Dedifferentiated amniotic fluid mesenchymal stem cell (primary cell): ENCODE measurements at regions not wholly inside any gene's neighbourhood (a gene's known extent, or its start where the extent isn't known, plus 50 kb on each side); places are given as distances from the start of the nearest gene placed in this dataset.

ENCODE experiments used
- DNase-seq: peaks from one replicate; pipeline ENCODE4 v3.0.0-alpha.2; 2016; ENCODE audit errors: extremely low spot score

DNA sequence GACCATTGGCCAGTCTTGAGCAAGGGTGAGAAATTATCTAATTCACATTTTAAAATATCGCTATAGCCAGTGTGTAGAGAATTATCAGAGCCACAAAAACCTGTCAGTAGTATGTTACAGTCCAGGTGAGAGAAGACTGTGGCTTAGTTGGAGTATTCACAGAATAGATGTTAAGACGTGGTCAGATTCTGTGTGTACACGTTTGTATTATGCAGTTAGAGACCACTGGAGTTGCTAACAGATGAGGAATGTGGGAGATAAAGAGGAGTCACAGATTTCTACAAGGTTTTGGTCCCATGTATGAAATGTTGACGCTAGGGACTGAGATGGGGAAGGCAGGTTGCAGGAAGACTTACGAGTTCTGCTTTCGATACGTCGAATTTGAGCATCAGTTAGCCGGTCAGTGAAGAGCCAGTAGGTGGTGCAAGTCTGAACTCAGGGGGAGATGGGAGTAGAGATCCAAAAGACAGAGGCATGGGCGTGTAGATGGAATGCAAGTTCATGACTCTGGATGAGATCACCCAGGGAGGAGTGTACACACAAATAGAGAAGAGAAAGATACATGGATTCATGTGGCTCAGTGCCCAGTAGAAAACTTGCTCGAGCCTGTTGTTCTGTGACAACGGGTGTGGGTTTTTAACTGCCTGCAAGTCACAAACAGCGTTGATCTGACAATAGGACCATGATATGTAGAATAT, 114.8 kb upstream of the FLRT2 start:
- peak; percentile 82 for DNase-seq

DNA sequence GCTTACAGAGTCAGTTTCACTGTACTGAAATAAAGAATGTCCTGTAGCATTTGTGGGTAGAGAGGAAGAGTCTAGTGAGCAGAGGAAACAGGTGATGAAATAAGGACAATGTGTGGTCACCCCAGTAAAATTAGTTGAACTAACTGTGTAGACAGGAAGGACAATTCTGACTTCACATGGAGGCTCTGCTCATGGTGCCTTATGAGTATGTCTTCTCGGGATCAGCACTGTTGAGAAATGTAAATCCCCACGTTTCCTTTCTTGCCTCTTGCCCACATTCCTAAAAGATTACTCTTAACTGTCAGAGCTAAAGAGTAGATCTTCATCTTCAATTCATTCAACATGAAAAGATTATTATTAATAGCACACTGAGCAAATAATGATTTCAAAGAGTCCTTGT, 113.2 kb upstream of the FLRT2 start:
- DNase-seq, result peak; percentile 70

DNA sequence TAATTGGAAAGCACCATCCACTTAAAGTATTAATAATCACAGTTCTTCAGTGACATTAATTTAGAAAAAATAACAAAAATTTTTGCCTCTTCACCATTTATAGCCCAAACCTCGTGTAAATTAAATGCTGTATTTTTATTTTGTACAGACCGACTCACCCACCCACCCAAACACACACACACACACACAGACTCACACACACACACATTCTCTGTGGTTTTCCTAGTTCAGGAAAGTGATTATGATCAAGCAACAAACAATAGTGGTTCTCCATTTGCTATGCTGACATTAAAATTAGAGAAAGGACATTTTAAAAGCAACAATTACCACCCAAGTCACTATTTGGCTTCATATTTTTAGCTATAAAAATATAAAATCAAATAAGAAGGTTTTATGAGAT, 112.5 kb upstream of the FLRT2 start:
- DNase-seq, result no peak

DNA sequence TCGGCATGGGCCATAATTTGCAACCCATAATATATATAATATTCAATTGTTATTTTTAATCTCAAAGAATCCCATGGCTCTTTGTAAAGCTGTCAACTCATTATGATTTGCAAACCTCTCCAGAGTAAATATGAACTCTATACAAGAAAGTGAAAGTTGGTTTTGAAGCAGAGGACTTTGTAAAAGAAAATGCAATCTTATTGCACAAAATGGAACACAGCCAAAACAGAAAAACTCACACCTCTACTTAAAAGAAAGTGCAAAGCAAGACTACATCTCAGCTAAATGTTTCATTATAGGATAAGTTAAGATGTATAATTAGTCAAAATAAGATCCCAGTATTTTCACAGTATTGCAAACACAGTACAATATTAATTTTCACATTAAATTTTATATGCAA, 111.2 kb upstream of the FLRT2 start:
- DNase-seq, result no peak

DNA sequence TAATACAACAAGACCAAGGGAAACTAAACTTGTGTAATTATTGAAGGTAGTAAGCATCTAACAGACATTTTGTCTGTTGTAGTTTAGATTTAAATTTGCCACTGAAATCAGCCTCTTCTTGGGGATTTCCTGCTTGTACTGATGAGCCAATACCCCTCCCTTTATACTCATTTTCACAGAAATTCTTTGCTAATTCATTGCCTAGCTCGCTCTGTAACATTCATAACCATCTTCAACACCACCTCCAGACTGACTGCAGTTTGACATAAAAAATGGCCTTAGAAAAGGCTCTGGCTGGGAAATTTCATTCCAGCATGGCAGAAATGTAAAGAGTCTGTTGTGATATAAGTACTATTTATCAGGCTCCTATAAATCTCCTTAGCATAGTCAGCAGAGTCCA, 109.7 kb upstream of the FLRT2 start:
- no peak for DNase-seq

DNA sequence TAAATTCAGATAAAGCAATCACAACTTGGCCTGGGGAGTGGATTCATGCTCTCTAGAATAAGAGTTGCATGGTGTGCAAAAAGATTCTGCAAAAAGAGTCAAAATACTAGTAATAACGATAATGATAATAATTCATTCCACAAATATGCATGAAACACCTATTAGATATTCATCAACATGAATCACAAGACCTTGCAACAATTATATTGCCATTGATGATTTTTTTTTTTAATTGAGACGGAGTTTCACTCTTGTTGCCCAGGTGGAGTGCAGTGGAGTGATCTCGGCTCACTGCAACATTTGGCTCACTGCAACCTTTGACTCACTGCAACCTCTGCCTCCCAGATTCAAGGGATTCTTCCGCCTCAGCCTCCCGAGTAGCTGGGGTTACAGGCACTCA, 109.2 kb upstream of the FLRT2 start:
- no peak for DNase-seq

- peak; percentile 43 for DNase-seq
Observed at GRCh38 chr14:85421186-85421877, 108.6 kb upstream of the FLRT2 start.

- no peak for DNase-seq
Observed at GRCh38 chr14:85423889-85424288, 106.1 kb upstream of the FLRT2 start.

DNA sequence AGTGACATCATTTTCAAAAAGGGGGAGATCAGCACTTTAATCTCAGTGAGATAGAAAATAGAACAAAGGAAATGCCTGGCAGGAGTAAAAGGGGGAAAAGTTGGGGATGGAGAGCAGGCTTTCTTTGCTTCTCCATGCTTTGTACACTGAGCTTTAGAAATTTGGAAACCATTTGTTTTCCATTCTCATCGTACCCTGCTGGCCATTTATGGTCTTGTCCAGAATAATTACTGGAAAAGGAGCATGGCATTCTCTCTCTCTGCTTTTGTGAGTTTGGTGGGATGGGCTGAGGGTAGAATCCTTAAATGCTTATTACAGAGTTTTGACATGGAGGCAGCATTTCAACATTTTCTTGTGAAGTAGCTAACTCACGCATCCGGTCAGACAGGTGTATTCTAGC, 104.4 kb upstream of the FLRT2 start:
- no peak for DNase-seq

DNA sequence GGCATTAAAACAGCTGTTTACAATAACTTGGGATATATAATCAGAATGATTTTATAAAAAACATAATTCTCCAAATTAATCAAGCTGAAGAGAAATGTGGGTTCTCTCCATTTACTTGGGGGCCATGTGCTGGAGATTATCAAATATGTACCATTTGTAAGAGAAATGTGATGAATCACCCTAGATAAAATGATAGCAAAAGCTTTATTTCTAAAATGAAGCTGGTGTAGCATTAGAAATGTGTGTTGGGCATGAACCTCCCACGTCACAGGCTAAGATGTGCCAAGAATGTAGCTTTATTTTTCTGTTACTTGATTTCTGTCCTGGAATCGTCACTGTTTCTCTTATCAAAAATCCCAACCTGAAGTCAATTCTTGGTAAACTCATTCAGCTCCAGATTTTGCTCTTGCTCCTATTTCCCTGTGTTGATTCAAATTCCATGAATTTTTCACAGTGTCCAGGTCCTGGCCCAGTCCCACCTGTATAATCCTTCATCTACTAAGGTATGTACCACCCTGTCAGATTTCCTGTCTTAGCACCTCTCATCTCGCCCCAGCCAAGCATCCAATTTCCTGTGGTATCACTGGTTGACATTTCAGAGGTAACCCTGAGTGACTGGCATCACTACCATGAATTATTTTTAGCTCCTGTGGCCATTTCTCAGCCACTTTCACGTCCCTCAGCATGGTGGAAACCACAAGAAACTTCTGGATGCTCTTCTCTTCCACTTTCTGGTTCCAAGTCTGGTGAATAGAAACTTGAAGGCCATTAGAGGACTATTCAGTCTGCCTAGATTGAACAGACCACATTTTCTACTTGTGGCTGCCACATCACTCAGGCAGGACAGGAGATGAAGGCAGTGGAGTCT, 103.6 kb upstream of the FLRT2 start:
- no peak for DNase-seq

DNA sequence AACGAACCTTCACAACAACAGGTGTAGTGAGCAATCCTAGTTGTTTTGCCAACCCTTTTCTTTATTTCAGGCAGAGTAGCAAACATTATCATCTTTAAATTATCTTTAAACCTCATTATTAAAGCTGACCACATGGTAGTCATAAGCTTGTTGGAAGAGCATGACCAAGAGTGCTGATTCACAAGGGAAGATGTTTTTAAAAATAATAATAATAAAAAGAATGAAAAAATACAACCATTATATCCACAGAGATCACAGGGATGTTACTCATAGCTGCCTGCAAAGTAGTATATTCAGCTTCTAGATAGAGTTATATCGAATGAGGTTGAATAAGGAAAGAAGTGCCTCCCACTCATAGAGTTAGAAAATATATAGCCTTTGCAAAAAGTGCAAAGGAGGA, 101.0 kb upstream of the FLRT2 start:
- no peak for DNase-seq

GRCh38 chr14:85437148-85437547, 92.8 kb upstream of the FLRT2 start:
- no peak for DNase-seq

DNA sequence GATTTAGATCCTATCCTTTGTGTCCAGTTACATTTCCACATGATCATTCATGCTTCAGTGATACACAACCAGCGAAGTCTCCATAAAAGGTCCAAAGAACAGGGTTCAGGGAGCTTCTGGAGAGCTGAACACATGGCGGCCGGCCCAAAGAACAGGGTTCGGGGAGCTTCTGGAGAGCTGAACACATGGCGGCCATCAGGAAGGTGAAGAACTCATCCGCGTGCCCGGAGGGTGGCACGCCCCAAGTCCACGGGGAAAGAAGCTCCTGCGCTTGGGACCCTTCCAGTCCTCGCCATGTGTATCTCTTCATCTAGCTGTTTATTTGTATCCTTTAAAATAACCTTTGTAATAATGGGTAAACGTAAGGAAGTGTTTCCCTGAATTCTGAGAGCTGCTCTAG, 91.9 kb upstream of the FLRT2 start:
- no peak for DNase-seq

DNA sequence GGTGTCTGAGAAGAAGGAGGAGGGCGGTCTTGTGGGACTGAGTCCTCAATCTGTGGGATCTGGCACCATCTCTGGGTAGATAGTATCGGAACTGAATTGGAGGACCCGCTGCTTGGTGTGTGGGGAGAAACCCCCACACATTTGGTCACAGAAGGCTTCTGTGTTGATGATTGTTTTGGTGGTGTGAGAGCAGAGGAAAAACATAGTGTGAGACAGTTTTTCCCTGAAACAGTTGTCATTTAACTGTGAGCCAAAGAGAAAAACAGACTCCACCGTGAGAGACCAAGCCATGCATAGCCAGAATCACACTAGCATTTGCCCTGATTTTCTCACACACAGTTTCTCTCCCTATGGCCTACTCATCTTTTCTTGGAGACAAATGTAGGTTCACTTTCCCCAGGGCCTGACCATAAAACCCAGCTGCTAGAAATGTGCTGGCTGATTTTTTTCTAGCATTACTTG, 91.4 kb upstream of the FLRT2 start:
- DNase-seq, result no peak

DNA sequence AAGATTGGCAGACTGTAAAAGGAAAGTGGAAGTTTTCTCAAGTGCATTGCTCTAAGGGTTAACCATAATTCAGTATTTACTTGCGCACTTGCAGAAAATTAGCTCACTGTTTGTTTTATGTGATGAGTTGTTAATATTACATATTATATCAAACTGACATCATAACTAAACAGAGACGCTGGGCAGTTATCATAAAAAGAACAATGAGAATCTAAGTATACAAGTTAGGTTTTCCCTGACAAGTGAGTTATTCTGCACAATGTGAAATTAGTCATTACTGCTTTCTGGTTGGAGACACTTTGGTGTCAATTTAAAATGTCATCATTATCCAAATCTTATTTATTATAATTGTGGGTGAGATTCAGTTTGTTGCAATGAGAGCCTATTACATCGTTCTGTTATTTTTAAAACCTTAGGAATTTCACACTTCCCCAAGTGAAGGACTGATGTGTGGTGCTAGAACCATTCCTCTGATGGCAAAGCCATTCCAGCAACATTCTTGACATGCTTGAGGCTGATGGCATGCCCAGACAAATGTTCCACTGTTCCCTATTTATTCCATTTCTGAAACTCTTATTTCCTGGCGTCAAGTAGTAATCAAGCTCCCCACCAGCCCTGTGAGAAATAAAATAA, 90.1 kb upstream of the FLRT2 start:
- DNase-seq, result no peak

DNA sequence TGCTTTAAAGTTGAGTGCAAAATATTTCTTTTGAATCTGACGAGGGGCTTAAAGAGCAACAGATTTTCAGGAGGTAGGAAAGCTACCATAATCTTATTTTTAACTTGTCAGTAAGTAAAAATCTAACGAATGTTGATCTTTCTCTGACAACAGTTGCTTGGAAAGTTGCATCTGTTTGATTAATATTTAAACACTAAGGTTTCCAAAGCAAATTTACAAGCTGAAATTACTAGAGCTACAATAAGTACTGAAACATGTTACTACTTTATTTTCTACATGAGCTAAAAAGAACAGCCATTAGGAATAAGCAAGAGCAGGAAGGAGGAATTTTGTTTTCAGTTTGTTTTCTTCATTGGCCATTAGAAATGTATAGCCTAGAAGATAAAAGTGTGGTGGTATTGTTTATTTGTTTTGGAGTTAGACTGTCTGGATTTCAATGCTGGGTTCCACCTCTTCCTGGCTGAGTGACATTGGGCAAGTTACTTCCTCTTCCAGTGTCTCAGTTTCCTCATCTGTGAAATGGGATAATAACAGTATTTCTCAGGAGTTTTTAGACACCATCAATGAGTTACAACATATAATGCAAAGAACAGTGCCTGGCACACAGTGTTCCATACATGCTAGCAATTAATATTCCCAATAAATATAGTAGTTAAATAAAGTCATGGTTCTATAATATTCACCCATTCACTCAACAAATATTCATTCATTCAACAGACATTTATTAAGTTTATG, 87.9 kb upstream of the FLRT2 start:
- no peak for DNase-seq

DNA sequence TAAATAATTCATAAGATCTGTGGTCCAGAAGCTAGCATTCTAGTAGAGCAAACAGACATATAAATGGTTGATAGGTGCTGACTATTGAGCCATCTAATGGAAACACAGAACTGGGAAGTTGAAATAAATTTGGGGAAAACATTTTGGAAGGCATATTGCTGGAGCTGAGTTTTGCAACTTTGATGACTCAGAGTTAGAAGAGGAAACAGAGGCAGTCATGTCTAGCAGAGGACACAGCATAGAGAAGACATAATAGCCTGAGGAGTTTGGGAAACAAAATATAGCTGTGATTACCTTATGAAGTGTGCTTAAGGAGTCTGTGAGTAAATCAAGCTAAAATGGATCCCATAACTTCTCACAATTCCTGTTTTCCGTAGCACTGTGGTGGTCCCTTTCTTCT, 86.9 kb upstream of the FLRT2 start:
- DNase-seq, result no peak

DNA sequence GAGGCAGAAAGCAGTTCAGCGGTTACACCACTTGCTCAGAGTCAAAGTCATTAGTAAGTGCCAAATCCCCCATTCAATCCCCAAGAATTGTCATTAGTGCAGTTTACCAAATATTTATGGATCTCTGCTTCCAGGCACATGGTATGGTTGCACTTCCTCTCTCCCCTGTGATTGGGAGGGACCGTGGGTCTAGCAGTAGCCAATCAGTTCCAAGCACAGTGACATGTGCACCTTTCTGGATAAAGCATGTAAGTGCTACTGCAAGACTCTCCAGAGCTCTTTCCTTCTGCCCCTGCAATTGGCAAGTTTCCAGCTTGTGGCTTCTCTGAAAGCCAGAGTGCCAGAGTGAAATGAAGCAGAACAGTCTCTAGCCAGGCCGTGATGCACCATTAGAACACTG, 85.3 kb upstream of the FLRT2 start:
- no peak for DNase-seq

- no peak for DNase-seq
Observed at GRCh38 chr14:85445151-85445795, 84.7 kb upstream of the FLRT2 start.

DNA sequence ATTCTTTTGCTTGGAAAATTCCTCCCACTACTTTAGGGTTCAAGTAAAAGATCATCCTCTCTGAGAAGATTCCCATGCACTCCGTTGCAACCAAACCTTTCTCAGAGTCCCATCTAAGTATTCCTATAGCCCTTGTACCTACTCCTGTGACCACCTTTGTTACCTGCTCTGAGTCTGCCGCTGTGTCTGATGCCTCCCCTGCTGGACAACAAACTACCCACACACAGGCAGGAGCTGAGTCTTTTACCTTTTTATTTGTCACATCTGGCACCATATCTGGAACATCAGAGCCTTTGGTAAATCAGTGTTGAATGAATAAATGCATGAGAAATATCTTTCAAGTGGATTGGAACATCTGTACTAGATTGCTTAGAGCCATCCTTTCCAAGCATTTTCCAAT, 82.1 kb upstream of the FLRT2 start:
- DNase-seq, result no peak

DNA sequence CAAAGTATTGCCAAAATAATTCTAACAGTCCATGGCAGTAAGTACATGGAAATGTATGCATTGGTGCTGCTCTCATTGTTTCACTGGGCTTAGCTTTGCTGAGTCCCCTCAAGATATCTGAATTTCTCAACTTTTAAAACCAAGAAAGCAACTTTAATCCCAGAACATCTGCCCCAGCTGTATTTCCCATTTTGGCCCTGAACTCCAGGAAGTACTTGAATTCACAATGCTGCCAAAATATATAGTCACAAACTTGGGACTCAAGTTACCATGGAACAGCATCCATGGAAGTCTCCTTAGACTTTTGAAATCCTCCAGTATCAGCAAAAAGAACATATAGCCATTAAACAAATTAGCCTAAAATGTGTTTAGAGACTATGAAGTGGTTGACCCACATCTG, 78.5 kb upstream of the FLRT2 start:
- no peak for DNase-seq
